ENCODE measurements at regions not wholly inside any gene's neighbourhood (a gene's known extent, or its start where the extent isn't known, plus 50 kb on each side); places are given as distances from the start of the nearest gene placed in this dataset.

DNA sequence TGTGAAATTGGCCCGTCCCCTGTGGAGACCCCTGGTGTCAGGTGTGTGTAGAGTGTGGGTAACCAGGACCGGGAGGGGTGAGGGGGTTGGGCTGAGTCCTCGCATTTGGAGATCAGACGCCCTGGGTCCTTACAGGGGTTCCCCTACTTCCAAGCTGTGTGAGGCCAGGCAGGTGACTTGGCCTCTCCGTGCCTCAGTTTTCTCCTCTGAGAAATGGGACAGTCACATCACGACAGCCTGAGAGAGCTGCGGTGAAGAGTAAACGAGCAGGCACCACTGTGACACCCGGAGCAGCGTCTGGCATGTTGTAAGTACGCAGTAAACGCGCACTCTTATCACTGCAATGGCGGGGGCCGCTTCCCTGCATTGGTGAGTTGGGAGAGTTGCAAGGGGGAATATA, 152.5 kb upstream of the CIBAR2 start:
- no peak overlapping the region for H3K9ac ChIP-seq (ENCODE audit: extremely low read depth, low read length, poor library complexity, severe bottlenecking)
- no peaks in the 10 kb centered on the region for H3K27me3 ChIP-seq (ENCODE audit: control insufficient read depth, insufficient read depth, low read length, poor library complexity, severe bottlenecking)
- 89 to 92% methylated on average over 5 to 15 of the region's 15 CpGs for WGBS, 2 experiments (ENCODE audit: insufficient coverage in 1 of 2, insufficient read length in 1 of 2)
- Mint-ChIP-seq H3K4me1 (peaks cover 2% of the 10 kb centered on the region), H3K9me3 (no peaks in the 10 kb centered on the region), H3K27ac (peak overlapping the region; percentile 35), H3K27me3 (ENCODE audit: insufficient read depth) (no peaks in the 10 kb centered on the region), H3K36me3 (ENCODE audit: low read depth) (no peaks in the 10 kb centered on the region), H3K4me3 (no peak overlapping the region)
- TF ChIP-seq, protein P1, sequence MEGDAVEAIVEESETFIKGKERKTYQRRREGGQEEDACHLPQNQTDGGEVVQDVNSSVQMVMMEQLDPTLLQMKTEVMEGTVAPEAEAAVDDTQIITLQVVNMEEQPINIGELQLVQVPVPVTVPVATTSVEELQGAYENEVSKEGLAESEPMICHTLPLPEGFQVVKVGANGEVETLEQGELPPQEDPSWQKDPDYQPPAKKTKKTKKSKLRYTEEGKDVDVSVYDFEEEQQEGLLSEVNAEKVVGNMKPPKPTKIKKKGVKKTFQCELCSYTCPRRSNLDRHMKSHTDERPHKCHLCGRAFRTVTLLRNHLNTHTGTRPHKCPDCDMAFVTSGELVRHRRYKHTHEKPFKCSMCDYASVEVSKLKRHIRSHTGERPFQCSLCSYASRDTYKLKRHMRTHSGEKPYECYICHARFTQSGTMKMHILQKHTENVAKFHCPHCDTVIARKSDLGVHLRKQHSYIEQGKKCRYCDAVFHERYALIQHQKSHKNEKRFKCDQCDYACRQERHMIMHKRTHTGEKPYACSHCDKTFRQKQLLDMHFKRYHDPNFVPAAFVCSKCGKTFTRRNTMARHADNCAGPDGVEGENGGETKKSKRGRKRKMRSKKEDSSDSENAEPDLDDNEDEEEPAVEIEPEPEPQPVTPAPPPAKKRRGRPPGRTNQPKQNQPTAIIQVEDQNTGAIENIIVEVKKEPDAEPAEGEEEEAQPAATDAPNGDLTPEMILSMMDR (conservative IDR thresholded peaks at IDR 0.05): peak; percentile 22
- H3K27ac ChIP-seq (ENCODE audit: low read depth, low read length): no peak overlapping the region
- no peaks in the 10 kb centered on the region for H3K9me3 ChIP-seq (ENCODE audit: control insufficient read depth, low read length)
- H3K4me3 ChIP-seq (ENCODE audit: low read length): no peak overlapping the region
- H3K36me3 ChIP-seq (ENCODE audit: control insufficient read depth, insufficient read depth, low read length): no peaks in the 10 kb centered on the region
- H3K4me1 ChIP-seq (ENCODE audit: control insufficient read depth, insufficient read depth, low read length): no peaks in the 10 kb centered on the region
- no peak for DNase-seq

DNA sequence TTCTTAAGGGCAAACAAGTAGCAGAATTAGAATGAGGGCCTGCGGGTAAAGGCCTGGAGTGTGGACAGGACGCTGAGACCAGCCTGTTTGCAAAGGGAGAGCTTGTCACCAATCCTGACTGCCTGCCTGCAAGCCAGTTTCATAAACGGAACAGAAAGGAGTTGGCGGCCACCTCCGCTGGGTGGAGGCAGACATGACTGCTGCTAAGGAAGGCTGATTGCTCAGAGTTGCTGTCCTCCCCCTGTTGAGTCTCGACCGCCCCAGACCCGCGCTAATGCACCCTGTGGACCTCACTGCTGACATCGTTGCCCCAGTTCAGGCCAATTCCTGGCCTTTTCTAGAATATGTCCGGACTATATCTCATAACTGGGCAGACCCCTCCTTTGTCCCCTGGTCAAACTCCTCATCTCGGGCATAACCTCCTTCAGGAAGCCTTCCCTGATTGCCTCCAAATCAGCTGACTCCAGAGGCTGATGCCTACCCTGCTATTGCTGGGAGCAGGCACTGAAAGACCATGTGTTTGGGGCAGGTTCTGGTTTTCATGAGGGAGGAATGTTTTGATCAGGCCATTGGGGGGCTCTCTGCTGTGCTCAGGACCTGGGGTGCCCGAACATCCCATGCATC, 153.0 kb upstream of the CIBAR2 start:
- DNase-seq: no peak
- Histone ChIP-seq H3K27ac (ENCODE audit: low read depth, low read length) (no peak overlapping the region), H3K36me3 (ENCODE audit: control insufficient read depth, insufficient read depth, low read length) (no peaks in the 10 kb centered on the region), H3K4me3 (ENCODE audit: low read length) (no peak overlapping the region), H3K9me3 (ENCODE audit: control insufficient read depth, low read length) (no peaks in the 10 kb centered on the region), H3K9ac (ENCODE audit: extremely low read depth, low read length, poor library complexity, severe bottlenecking) (no peak overlapping the region), H3K27me3 (ENCODE audit: control insufficient read depth, insufficient read depth, low read length, poor library complexity, severe bottlenecking) (no peaks in the 10 kb centered on the region), H3K4me1 (ENCODE audit: control insufficient read depth, insufficient read depth, low read length) (no peaks in the 10 kb centered on the region)
- Mint-ChIP-seq H3K27me3 (ENCODE audit: insufficient read depth) (no peaks in the 10 kb centered on the region), H3K9me3 (no peaks in the 10 kb centered on the region), H3K36me3 (ENCODE audit: low read depth) (no peaks in the 10 kb centered on the region), H3K4me3 (no peak overlapping the region), H3K27ac (peak overlapping the region; percentile 35), H3K4me1 (peaks cover 2% of the 10 kb centered on the region)
- TF ChIP-seq, protein P1 (conservative IDR thresholded peaks at IDR 0.05): no peak
- 92 to 96% methylated on average over 12 to 13 of the region's 13 CpGs for WGBS, 2 experiments (ENCODE audit: insufficient coverage in 1 of 2, insufficient read length in 1 of 2)

DNA sequence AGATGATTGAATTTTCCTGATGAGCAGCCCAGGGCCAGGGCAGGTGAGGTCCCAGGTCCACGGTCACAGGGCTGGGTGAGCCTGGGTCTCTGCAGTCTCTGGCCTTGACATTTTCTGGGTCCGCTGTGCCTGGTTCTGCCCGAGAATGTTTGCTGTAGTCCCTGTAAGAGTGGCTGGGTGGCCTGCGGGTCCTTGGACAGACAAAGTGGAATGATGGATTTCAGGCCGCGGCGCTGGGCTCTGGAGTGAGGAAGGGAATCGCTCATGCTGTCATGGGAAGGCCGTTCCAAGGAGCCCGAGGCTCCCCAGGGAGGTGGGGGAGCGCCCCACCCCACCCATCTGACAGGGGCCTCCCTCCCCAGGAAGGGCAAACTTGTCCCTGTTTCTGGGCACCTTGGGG, 153.5 kb upstream of the CIBAR2 start:
- no peaks in the 10 kb centered on the region for H3K27me3 Mint-ChIP-seq (ENCODE audit: insufficient read depth)
- Histone ChIP-seq H3K9me3 (ENCODE audit: control insufficient read depth, low read length) (no peaks in the 10 kb centered on the region), H3K4me1 (ENCODE audit: control insufficient read depth, insufficient read depth, low read length) (no peaks in the 10 kb centered on the region), H3K9ac (ENCODE audit: extremely low read depth, low read length, poor library complexity, severe bottlenecking) (no peak overlapping the region), H3K36me3 (ENCODE audit: control insufficient read depth, insufficient read depth, low read length) (no peaks in the 10 kb centered on the region), H3K27me3 (ENCODE audit: control insufficient read depth, insufficient read depth, low read length, poor library complexity, severe bottlenecking) (no peaks in the 10 kb centered on the region), H3K4me3 (ENCODE audit: low read length) (no peak overlapping the region), H3K27ac (ENCODE audit: low read depth, low read length) (no peak overlapping the region)
- DNase-seq: no peak
- H3K4me1 Mint-ChIP-seq: peaks cover 2% of the 10 kb centered on the region
- TF ChIP-seq, protein P1 (conservative IDR thresholded peaks at IDR 0.05): no peak
- 87 to 95% methylated on average over 7 to 11 of the region's 11 CpGs for WGBS, 2 experiments (ENCODE audit: insufficient coverage in 1 of 2, insufficient read length in 1 of 2)
- H3K9me3 Mint-ChIP-seq: no peaks in the 10 kb centered on the region
- H3K4me3 Mint-ChIP-seq: no peak overlapping the region
- H3K36me3 Mint-ChIP-seq (ENCODE audit: low read depth): no peaks in the 10 kb centered on the region
- no peak overlapping the region for H3K27ac Mint-ChIP-seq

Data from endodermal cell (in vitro differentiated cells).